Panc1 (cell line): ENCODE measurements at regions not wholly inside any gene's neighbourhood (a gene's known extent, or its start where the extent isn't known, plus 50 kb on each side); places are given as distances from the start of the nearest gene placed in this dataset.
A peak's percentile ranks its signal among the peaks of the same experiment; 100 is the strongest.

Experiments used
- ATAC-seq: fragments of 200-7000 bp; cut with Tn5 transposase; 2 replicates; pipeline ENCODE4 v1.9.1; 2020; ENCODE audit warnings: mild to moderate bottlenecking, moderate library complexity
- BruUV-seq: library from RNA; stranded (reverse); fragments of 400-500 nt; replicated peaks from 2 replicates; lab custom pipeline; 2021; lab: Mats Ljungman, UMichigan
- CTCF ChIA-PET: fragments of 300-600 bp; sonication (Branson Sonifier 250); formaldehyde crosslinking; loops from one replicate; lab custom pipeline; 2022; ENCODE audit warnings: antibody characterized with exemption; lab: Charles Lee
- POLR2A ChIA-PET: fragments of 300-600 bp; sonication (Branson Sonifier 250); formaldehyde crosslinking; loops from one replicate; lab custom pipeline; 2022; ENCODE audit warnings: antibody characterized with exemption; lab: Charles Lee
- DNase-seq: peaks from one replicate; pipeline ENCODE4 v3.0.0-alpha.2; 2010; ENCODE audit warnings: low read depth, low spot score
- H3K27ac ChIP-seq: 2 replicates; pipeline ENCODE4 v1.5.1; 2011; ENCODE audit warnings: mild to moderate bottlenecking, low read length, inconsistent platforms
- H3K27me3 ChIP-seq: fragments of 200-500 bp; sonication (Bioruptor generic); 2 replicates; pipeline ENCODE4 v1.6.0; 2014; ENCODE audit warnings: low read length, inconsistent platforms; ENCODE audit not compliant: control insufficient read depth, insufficient read depth
- H3K36me3 ChIP-seq: fragments of 200-500 bp; sonication (Bioruptor generic); 2 replicates; pipeline ENCODE4 v1.5.1; 2014; ENCODE audit warnings: inconsistent platforms, mild to moderate bottlenecking, low read length, moderate library complexity; ENCODE audit not compliant: control insufficient read depth, insufficient read depth
- H3K4me1 ChIP-seq: 2 replicates; pipeline ENCODE4 v1.5.1; 2011; ENCODE audit warnings: inconsistent platforms, mild to moderate bottlenecking, low read length, moderate library complexity; ENCODE audit not compliant: control insufficient read depth, insufficient read depth
- H3K4me3 ChIP-seq, 2 experiments: 2 replicates each; pipeline ENCODE4 v1.5.1; 2011 to 2012; ENCODE audit warnings: low read depth in 2 of 2, low read length in 2 of 2, mild to moderate bottlenecking in 2 of 2, inconsistent platforms in 1 of 2, moderate library complexity in 1 of 2
- H3K9me3 ChIP-seq: fragments of 200-500 bp; sonication (Bioruptor generic); 2 replicates; pipeline ENCODE4 v1.5.1; 2014; ENCODE audit warnings: low read depth, mild to moderate bottlenecking, inconsistent platforms, low read length, moderate library complexity; ENCODE audit not compliant: control insufficient read depth, insufficient read depth
- CTCF ChIP-seq: fragments of 450-650 bp; IDR thresholded peaks from 2 replicates; pipeline ENCODE4 v1.5.1; 2017; ENCODE audit warnings: mild to moderate bottlenecking
- POLR2AphosphoS5 ChIP-seq: IDR thresholded peaks from 2 replicates; pipeline ENCODE4 v1.6.1; 2012; ENCODE audit warnings: mild to moderate bottlenecking, low read depth, low read length, moderate library complexity
- REST ChIP-seq, 2 experiments: IDR thresholded peaks; 2 replicates each; pipeline ENCODE4 v1.6.1; 2011 to 2012; ENCODE audit warnings: low read depth in 2 of 2, control low read depth in 1 of 2, low read length in 1 of 2, mild to moderate bottlenecking in 1 of 2, moderate library complexity in 1 of 2; ENCODE audit not compliant: insufficient read depth in 1 of 2
- SIN3A ChIP-seq: IDR thresholded peaks from 2 replicates; pipeline ENCODE4 v1.6.1; 2012; ENCODE audit warnings: low read depth, mild to moderate bottlenecking, low read length, moderate library complexity, borderline replicate concordance; ENCODE audit not compliant: insufficient read depth
- TCF7L2 ChIP-seq: IDR thresholded peaks from 2 replicates; pipeline ENCODE4 v1.6.1; 2011; ENCODE audit warnings: mild to moderate bottlenecking, low read depth, low read length, inconsistent platforms
- in situ Hi-C: cut with HindIII; loops from 2 replicates; pipeline ENCODE4 v1.10.0; 2016; ENCODE audit warnings: low sequenced_read_pairs, low pct_unique_long_range_greater_than_20kb
- intact Hi-C: fragments of 100-400 bp; cut with micrococcal nuclease; formaldehyde crosslinking; loops from one replicate; pipeline ENCODE4 v1.10.0; 2022; ENCODE audit not compliant: unreplicated experiment

- TF ChIP-seq SIN3A (no peak), CTCF (no peak)
- peak; percentile 69 for ATAC-seq
- no peaks in the 10 kb centered on the region for H3K27me3 ChIP-seq
- H3K36me3 ChIP-seq, result no peaks in the 10 kb centered on the region
- POLR2A ChIA-PET, result no interaction called here
- in situ Hi-C loops, result no loop called here
- no peaks in the 10 kb centered on the region for H3K9me3 ChIP-seq
- H3K4me1 ChIP-seq, result peaks cover 24% of the 10 kb centered on the region
- BruUV-seq, result no TSS peak
- CTCF ChIA-PET, result no interaction called here
- no peak overlapping the region for H3K27ac ChIP-seq
- peak; percentile 56 for DNase-seq
- no peak overlapping the region for H3K4me3 ChIP-seq
- intact Hi-C loops, result no loop called here
Measured at GRCh38 chr3:159824333-159824732, 164.3 kb upstream of the IL12A start.

- ChIA-PET POLR2A (interaction anchor here (0.7 kb wide), 1 partner anchor 1255 kb away, joined by 3 read pairs; the partner anchor contains the start of gene MLF1), CTCF (no interaction called here)
- BruUV-seq, result no TSS peak
- Histone ChIP-seq H3K4me1 (peaks cover 31% of the 10 kb centered on the region), H3K27ac (no peak overlapping the region), H3K27me3 (no peaks in the 10 kb centered on the region), H3K36me3 (no peaks in the 10 kb centered on the region), H3K4me3 (no peak overlapping the region), H3K9me3 (no peaks in the 10 kb centered on the region)
- in situ Hi-C loops (no loop called here), intact Hi-C loops (loop anchor here (5.0 kb wide), 1 partner anchor 57 kb away; no protein-coding TSS in a partner anchor)
- TF ChIP-seq CTCF (peak; percentile 14; the same call in 1 of the 2 replicates), TCF7L2 (no peak)
- ATAC-seq (0 out of 2 replicates have a peak, but pooled peaks have one; percentile 44), DNase-seq (no peak)
Measured at GRCh38 chr3:159825216-159825854, 163.3 kb upstream of the IL12A start.

- Histone ChIP-seq H3K27me3 (no peaks in the 10 kb centered on the region), H3K36me3 (no peaks in the 10 kb centered on the region), H3K4me1 (peaks cover 26% of the 10 kb centered on the region), H3K4me3 (no peak overlapping the region), H3K27ac (peak overlapping the region; percentile 52; the same call in 1 of the 2 replicates), H3K9me3 (no peaks in the 10 kb centered on the region)
- BruUV-seq, result no TSS peak
- intact Hi-C loops (loop anchor here (2.0 to 5.0 kb wide), 2 partner anchors 54 to 178 kb away; no protein-coding TSS in a partner anchor), in situ Hi-C loops (no loop called here)
- no peak for DNase-seq
- ChIA-PET CTCF (interaction anchor here (0.6 to 1.5 kb wide), 5 partner anchors 13 to 208 kb away, joined by 3 to 10 read pairs (median 3); no protein-coding TSS in a partner anchor), POLR2A (interaction anchor here (0.6 kb wide), 1 partner anchor 19 kb away, joined by 3 read pairs; no protein-coding TSS in a partner anchor)
- TF ChIP-seq SIN3A (no peak), POLR2AphosphoS5 (no peak), TCF7L2 (no peak), CTCF (peak; percentile 71), REST (IDR thresholded peaks at IDR 0.05; ENCODE audit: insufficient read depth in 1 of 2, low read depth in 2 of 2, low read length in 1 of 2) (no peak)
- peak; percentile 88 for ATAC-seq
Measured at GRCh38 chr3:159828542-159828943, 160.1 kb upstream of the IL12A start.
